Right lobe of liver (tissue), 4 donors: ENCODE measurements at regions not wholly inside any gene's neighbourhood (a gene's known extent, or its start where the extent isn't known, plus 50 kb on each side); places are given as distances from the start of the nearest gene placed in this dataset.

ENCODE experiments used
- POLR2A ChIP-seq: fragments of 450-650 bp; IDR thresholded peaks from one replicate; pipeline ENCODE4 v1.6.1; 2017; ENCODE audit warnings: antibody characterized with exemption, mild to moderate bottlenecking
- TF ChIP-seq, protein P1 (sequence below), 4 donors: fragments of 200-600 bp in 3 of 4; fragments of 450-650 bp in 1 of 4; IDR thresholded peaks; one replicate each; pipeline versions ENCODE4 v1.5.1 to v1.8.0; 2016 to 2022; ENCODE audit warnings: antibody characterized with exemption in 4 of 4, mild to moderate bottlenecking in 2 of 4
- donor health status: DM: no; HTN: no; CAD: no.
- donor health status: DM: no; HTN: no; CAD: no.
- donor health status: DM: no; HTN: yes; CAD: no.

DNA sequence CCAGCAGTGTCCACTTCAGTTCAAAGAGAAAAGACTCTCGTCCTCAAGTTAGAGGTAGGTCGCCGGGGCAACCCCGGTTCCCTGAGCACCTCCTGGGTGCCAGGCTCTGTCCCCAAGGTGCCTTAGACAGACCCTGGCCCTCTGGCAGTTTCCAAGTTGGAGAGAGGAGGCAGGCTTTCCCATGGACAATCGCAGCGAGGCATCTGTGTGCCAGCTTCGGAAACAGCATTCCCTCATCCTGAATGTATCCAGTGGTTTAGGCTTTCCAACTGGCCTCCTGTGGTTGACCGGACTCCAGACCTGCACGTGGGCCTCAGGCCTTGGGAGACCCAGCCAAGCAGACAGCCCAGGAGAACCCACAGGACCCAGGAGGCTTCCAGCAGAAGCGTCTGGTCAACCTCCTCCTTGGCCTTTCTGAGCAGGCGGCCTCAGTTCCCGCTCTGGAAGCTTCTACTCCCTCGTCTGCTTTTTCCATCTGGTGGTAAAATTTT, 70.3 kb downstream of the KCNF1 start:
- TF ChIP-seq, protein P1, sequence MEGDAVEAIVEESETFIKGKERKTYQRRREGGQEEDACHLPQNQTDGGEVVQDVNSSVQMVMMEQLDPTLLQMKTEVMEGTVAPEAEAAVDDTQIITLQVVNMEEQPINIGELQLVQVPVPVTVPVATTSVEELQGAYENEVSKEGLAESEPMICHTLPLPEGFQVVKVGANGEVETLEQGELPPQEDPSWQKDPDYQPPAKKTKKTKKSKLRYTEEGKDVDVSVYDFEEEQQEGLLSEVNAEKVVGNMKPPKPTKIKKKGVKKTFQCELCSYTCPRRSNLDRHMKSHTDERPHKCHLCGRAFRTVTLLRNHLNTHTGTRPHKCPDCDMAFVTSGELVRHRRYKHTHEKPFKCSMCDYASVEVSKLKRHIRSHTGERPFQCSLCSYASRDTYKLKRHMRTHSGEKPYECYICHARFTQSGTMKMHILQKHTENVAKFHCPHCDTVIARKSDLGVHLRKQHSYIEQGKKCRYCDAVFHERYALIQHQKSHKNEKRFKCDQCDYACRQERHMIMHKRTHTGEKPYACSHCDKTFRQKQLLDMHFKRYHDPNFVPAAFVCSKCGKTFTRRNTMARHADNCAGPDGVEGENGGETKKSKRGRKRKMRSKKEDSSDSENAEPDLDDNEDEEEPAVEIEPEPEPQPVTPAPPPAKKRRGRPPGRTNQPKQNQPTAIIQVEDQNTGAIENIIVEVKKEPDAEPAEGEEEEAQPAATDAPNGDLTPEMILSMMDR (IDR thresholded peaks at IDR 0.05), result no peak
- no peak for TF ChIP-seq POLR2A
